ENCODE measurements at regions not wholly inside any gene's neighbourhood (a gene's known extent, or its start where the extent isn't known, plus 50 kb on each side); places are given as distances from the start of the nearest gene placed in this dataset.

- no peak for TF ChIP-seq CTCF (IDR thresholded peaks at IDR 0.05)
- no peak for TF ChIP-seq POLR2A (IDR thresholded peaks at IDR 0.05)
- TF ChIP-seq EP300 (IDR thresholded peaks at IDR 0.05): no peak
These were observed 317.0 kb downstream of the GABRB3 start for GRCh38 chr15:26455828-26456227.
